ENCODE measurements at regions not wholly inside any gene's neighbourhood (a gene's known extent, or its start where the extent isn't known, plus 50 kb on each side); places are given as distances from the start of the nearest gene placed in this dataset.

DNA sequence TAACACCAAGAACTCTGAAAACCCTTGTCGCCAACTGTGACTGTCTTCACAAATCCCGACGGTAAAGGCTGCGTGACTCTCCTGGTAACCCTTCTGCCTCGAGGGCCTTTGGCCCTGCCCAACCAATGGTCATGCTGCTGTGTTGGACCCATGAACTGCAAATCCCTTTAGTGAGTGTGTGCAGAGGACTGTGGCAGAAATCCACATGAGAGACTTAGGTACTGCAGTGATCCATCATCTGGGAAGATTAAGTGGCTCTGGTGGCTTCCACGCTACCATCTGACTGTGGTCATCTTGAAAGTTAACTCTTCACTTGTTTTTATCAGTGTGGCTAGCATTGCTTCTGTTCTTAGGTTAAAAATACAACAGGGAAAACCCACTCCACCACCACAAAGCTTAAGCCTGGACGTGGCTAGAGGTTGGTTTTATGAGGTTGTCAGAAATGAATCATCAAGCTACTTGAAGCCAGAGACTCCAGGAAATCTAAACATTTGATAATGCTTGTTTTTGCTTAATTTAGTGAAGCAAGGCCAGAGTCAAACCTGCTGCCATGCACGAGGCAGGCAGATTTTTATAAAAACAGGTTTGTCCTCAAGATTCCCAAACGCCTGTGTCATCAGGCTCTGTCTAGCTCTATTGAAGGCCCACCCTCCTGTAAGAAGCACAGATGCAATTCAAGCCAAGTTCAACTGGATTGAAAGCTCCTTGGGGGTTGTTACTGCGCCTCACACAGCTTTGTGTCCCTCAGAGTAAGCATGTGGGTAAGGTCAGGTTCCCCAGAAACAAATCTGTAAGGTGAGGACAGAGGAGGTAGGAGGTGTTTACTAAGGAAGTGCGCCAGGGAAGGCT, 52.7 kb upstream of the ERCC6L2 start:
- peak in 1 of 2 donors; percentile 12 for DNase-seq

DNA sequence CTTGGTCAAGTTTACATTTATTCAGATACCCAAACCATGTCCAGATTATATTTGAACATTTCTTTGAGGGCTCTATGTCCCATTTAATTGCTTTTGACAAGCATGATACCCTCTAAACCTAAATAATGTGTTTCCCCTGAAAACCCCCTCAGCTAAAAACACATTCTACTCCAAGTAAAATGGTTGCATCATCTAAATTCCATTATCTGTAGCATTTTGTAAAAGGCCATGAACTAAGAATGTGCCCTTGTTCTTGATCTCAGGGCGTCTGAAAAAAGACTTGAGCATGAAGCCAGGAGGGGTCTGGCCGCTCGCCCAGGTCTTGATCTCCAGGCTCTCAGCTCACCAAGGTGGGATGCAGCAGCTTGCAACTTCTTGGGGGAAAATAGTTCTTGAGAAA, 53.5 kb upstream of the ERCC6L2 start:
- DNase-seq: no peak

DNA sequence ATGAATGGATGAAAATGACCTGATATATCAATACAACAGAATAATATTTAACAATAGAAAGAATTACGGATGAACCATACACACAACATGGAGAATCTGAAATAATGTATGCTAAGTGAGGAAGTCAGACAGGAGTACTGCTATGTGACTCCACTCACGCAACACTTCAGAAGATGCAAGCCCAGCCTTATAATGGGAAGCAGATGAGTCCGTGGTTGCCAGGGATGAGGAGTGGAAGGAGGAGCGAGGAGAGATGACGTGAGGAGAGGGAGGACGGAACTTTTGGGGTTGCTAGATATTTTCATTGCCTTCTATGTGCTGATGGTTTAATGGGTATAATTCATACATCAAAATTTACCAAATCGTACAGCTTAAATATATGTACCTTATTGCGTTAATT, 55.4 kb upstream of the ERCC6L2 start:
- DNase-seq: no peak

DNA sequence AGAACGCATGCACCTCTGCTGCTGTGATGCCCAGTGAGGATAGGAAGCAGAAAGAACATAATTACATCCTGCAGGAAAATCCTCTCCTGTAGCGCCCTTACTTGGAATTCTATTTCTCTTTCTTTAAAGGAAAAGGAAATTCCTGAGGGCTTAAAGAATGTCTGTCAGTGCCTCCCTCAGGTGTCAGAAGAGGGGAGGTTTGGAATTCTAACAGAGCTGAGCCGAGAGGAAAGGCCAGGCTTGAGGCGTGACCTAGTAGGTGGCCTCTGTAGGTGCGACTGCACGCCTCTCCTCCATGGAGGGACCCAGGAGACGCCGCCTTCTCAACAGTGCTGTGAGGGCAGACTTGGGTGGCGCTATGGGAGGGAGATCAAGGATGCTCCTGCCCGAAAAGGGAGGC, 55.9 kb upstream of the ERCC6L2 start:
- DNase-seq: no peak

DNA sequence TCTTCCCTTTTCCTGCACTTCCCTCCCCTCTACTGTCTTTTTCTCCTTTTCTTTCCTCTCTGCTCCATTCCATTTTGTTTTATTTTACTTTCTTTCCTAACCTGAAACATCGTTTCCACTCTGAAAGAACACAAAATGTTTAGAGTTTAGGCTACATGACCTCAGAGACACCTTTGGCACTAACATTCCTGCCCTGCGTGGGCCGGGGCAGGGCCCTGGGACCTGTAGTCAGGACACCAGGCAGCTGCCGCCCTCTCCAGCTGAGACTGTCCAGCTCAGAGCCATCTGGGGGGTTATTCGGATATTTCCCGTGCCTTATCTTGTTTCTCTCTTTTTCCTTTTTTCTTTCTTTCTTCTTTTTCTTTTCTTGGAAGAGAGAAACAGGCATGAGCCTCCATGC, 58.3 kb upstream of the ERCC6L2 start:
- DNase-seq: no peak

DNA sequence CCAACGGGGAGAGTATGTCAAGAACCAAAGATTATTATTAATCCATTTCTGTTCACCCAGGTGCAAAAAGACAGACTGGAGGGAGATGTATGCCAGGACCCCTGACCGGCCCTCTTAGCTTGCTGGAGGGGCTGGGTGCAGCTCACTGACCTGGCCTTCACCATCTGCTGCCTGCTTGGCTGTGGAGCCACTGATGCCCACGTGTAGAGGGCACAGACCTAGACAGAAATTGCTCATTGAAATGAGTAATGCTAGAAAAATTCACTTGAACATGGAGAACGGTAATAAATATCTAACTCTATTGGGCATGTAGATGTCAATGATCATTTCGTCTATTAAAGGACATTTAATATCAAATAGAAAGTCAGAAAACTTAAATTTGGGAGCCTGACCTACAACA, 58.8 kb upstream of the ERCC6L2 start:
- no peak for DNase-seq

DNA sequence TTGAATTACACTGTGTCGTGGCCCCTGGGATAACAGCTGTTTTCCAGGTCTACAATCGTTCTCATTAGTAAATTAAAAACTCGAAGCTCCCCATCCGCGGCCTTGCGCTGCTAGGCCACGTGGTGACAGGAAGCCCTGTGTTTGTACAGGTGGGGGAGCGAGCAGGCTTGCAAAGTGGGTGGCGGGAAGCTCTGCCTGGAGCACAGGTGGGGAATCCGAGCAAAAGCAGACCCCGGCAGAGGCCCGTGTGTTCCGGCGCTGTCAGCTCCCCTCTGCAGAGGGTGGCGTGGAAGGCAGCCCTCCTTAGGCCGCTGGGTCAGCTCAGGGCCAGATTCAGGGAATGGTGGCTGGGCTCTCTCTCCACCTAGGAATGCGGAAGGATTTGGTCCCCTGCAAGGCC, 59.5 kb upstream of the ERCC6L2 start:
- no peak for DNase-seq

DNA sequence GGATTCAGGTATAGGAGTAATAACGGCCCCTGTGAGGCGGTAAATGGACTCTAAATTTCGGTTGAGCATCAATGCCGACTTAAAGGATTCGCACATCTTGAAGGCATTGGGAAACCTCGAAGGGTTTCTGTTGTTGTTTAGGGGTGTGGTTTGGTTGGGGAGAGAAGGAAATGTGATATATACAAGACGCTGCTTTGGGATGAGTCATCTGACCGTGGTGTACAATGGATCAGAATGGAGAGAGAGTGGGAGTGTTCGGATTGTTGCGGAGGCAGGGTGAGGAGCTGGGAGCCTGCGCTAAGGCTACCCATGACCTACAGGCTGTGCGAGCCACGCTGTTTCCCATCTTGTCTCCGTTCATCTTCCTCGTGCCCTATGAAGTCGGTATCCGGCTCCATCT, 60.4 kb upstream of the ERCC6L2 start:
- no peak for DNase-seq

DNA sequence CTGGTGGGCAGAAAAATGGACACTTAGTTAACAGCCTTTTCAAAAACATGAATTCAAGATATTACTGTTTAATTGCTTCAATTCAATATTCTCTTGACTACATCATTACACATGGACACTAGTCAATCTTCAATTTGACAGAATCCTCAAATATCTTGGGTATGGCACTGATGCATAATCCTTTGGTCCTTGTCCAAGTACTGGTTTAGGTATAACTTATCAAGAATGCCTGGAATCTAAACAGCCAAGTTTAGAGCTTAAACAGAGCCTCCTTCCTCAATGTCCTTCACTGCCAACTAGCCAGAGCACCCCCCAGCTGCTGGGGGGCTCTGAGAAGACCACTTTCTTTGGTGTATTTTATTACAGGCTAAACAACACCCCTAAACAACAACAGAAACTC, 61.6 kb upstream of the ERCC6L2 start:
- DNase-seq: no peak

DNA sequence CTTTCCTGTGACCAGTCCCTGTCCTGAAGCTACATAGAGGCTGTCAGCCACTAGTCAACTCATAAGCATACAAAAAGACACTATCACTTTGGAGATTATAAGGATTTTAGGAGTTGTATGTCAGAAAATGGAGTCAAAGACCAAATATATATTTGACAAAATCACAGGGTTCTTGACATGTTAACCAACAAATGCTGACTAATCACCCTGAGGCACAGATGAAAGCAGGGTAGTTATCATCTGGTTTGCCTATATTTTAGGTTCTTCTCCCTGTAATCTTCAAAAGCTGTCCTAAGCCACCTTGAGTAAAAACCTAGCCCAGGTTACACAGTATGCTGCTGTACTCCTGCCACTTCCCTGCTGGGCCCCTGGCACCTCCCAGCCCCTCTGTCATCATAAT, 64.7 kb upstream of the ERCC6L2 start:
- no peak for DNase-seq

DNA sequence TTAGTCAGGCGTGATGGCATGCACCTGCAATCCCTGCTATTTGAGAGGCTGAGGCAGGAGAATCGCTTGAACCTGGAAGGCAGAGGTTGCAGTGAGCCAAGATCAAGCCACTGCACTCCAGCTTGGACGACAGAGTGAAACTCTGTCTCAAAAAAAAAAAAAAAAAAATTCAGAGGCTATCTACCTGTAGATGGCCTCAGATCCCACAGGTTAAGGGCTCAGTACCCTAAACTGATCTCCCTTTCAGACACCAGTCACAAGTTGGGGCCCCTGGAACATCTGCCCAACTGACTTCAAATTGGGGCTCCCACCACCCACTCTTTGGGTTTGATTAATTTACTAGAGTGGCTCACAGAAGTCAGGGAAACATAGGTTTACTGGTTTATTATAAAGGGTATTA, 65.4 kb upstream of the ERCC6L2 start:
- no peak for DNase-seq

DNA sequence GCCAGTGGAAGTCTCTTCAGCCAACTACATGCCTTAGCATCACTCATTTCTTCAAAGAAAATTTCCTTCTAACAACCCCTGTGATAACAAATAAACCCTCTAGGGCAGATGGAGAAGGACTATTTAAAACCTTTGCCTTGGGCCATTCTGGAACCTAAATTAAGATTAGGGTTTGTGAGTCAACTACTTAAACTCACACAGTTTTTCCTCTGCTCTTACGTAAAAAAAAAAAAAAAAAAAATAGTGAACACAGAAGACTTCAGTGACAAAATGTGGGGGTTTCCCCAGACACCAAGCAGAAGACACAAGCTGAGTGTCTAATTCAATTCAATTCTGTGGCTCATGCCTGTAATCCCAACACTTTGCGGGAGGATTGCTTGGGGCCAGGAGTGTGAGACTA, 65.8 kb upstream of the ERCC6L2 start:
- DNase-seq: no peak

DNA sequence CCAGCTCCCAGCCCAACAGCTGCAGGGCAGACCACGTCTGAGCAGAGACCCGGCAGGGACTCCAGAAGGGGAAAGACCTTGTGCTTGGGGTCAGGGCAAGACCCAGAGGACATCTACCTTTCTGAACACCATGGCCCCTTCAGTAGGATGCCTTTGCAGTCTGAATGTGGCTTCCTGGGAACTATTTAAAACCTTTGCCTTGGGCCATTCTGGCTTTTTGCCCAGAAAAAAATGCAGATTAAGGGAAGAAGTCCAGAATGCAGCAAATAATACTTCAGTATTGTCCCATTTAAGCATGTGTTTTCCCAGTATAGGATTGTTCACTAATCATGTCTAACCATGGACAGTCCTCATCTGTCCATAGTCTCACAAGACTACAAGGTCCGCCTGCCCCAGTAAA, 67.5 kb upstream of the ERCC6L2 start:
- DNase-seq: no peak

DNA sequence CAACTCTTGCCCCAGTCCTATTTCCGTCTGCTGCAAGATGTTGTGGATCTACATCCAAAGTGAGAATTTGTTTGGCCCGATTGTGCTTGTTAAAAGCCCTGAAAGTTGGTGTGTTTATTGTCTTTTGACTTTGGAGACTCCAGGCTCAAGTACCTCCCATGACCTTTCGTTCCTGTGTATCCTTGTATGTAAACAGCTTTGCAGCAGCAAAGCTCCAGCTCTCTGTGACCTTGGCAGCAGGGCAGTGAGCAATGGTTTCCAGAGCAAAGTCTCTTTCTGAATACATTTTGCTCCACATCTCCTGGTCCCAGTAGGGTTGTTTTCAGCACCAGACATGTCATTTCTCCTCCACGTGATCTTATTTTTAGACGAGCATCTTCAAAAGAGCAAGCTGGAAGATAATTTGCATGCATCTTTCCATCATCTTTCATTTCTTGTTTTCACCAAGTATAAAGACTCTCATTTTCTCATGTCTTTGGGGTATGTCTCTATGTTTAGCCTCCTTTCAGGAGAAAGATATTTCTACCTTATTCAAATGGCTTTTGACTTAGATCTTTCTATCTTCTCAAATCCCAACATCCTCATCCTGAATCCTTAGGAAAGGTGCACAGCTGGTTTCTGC, 68.1 kb upstream of the ERCC6L2 start:
- DNase-seq: no peak

DNA sequence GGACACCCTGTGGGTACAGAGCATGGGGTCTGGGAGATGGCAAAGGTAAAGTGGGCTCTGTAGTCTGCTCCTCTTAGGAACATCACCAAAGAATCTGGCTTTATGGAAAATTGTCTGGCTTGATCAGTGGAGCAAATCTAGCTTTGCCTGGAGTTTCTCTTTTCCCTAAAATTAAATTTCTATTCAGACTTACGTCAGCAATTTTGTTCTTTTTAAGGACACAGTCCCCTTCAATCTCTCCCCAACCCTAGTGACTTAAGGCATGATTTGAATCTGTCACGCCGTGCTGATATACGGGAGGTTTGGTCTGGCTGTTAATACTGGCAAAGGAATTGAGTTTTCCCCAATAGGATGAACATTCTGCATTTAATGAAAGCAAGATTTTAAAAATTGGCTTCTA, 72.3 kb upstream of the ERCC6L2 start:
- no peak for DNase-seq

DNA sequence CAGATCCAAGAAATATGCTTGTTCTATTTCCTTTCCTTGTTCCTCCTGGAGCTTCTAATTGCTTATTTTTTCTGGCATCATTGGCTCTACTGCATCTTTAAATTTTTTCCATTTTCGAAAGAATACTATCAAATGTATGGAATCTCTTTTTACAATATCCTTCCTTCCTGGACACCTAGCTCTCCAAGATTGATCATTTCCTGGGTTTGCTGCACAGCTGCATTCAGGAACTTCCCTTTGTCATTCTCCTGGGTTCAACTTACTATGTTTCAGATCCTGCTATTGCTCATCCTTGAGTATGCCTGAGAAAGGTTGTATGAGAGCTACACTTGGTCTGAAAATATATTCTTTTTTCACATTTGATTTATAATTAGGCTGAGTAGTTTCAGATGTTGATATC, 73.7 kb upstream of the ERCC6L2 start:
- DNase-seq: no peak

DNA sequence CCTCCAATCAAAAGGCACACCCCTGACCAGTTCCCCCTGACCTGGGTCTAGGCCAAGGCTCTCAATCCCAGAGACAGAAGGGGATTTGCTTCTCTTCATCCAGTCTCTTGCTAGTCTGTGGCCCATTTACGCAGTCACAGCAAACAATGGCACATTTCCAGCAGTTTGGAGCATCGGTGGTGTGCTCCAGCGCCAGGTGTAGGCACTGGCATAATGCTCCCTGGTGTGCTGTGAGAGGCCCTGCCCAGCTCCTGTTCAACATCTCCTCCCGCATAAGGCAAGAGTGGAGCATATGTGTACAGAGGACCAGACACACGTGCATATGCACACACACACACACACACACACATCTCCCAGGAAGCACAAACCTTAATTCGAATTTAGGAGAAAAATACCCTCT, 79.5 kb upstream of the ERCC6L2 start:
- no peak for DNase-seq

DNA sequence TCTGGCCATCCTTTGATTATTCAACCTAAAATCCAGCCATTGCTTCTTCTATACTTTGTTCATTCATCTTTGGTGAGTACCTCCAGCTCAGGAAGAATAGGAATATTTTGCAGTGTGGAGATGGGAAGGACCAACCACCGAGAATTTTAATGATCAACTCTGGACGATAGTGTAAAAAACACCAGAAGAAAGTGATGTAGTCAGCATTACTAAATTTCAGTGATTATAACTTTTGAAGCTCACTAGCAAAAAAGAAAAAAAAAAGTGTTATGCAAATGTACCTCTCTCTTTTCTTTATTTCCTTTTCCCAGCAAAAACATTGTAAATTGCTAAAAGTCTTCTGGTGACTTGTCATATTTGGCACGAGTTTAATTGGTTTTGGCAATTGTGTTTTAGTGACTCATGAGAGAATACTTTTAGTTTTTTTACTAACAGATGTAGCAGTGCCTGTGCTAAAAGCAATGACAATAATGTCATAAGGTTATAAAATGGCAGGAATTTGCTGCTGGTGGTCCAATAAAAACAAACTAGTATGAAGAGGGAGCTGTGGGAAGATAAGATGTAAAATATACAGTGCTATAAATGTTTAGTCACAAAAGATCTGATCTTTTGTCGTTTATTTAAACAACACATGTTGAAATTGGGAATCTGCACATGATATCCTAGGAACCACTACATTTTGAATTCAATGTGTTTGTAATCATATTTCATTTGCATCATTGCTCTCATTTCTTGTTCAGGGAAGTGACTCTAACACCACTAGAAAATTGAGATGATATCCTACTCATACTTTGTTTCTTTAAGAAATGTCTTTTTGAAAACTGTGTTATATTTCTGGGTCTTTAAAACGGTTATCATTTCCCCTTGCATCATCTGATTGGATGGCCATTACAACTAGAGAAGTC, 81.3 kb upstream of the ERCC6L2 start:
- no peak for DNase-seq

DNA sequence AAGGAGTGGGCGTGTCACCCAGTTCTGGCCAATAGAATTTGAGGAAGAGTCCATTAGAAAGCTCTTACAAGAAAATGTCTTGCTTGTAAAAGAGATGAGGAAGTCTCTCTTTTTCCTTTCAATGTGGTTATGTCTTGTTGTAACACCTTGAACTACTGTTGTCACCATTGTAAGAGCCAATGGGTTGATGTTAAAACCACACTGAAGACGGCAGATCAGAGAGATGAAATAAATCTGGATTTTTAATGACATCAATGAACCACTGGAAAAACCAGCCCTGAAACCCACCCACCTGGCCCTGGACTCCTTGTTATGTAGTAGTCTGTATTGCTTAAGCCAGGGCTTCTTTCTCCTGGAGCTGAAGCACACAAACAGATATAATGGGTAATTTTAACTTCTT, 83.8 kb upstream of the ERCC6L2 start:
- no peak for DNase-seq

DNA sequence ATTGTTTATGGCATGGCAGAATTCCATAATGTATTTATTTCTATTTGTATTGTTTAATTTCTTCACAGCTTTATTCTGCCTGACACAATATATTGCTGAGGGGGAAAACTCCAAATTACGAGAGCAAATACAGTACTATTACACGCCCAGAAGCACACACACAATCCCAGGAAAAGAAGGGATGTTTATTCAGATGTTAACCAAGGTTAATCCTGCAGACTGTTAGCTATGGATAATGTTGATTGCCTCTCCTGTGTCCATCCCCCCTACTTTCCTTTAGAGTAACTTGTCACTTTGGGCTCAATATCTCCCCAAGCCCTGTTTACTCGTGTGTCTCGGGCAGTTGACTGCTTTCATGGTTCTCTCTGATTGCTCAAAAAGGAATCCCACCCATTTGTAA, 84.2 kb upstream of the ERCC6L2 start:
- DNase-seq: no peak

DNA sequence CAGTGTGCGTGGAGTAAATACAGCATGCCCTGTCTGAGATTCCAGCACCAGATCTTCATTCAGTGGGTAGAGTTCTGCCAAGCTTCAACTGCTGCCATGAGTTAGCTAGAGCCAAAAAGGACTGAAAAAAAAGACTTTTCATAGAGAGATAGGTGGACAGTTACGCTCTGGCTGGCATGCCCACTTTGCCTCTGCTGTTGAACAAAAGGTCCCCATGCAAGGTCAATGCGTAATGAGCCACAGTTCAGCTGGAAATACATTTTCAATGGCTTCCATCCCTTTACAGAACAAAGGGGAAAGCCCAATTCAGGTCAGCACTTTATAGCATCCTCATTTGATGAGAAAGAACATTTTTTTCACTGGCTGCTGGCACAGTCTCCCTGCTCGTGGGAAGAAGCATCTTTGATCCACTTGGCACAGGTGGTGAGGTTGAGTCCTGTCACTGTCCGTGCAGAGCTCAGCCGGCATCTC, 86.9 kb upstream of the ERCC6L2 start:
- DNase-seq: no peak

DNA sequence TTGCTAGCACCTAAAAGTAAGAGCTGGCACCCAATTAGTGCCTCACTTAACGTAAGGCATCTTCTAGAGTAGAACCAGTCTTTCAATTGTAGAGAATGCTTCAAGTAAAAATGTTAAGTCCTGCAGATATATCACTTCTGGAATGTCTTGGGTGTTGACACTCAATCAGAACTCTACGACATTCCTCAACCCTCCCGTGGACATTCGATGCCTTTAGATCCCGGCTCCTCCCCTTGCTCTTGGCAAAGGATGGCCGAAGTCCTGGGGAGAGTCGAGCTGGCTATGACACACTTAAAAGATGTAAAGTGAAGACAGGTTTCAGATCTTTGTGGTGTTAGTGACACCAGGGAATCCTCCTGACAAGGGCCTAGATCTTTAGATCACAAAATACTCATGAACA, 87.5 kb upstream of the ERCC6L2 start:
- no peak for DNase-seq

DNA sequence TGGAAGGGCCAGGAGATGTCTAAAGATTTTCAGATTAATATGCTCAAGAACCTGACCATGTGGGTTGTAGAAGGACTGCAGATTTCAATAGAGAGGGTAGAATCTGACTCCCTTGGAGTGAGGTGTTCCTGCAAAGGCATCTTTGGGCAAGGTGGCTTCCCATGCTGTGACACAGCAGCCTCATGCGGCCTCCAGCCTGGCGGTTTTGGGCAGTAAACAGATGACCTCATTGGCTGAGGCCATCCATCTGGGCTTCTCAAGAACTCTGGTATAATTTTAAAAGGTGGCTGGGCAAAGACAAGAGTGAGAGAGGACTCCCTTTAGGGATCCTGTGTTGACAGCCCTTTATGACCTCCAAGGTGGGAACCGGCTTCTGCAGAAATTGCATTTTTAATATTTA, 90.3 kb upstream of the ERCC6L2 start:
- DNase-seq: no peak

DNA sequence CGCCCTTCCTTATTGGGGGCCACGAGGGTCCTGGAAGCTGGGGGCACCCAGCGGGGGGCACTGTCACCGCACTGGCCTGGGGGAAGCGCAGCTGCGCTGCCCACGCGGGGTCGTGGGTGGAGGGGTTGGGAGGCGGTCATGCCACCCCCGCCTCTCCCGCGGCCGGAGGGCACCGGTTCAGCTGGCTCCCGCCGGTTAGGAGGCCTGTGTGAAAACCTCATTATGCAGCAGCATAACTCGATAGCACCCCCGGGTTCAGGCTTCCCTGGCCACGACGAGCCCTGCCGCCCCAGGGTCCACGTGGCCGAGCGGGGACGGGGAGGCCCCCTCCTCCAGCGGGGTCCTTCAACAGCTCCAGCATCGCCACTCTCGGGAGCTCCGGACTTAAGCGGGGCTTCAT, 91.2 kb upstream of the ERCC6L2 start:
- DNase-seq: no peak
